ENCODE measurements at regions not wholly inside any gene's neighbourhood (a gene's known extent, or its start where the extent isn't known, plus 50 kb on each side); places are given as distances from the start of the nearest gene placed in this dataset.
"Not testable (repeated sequence)": the region's sequence is repeated elsewhere in the genome, so short reads cannot be mapped to it uniquely, and the experiment has no call there.

DNA sequence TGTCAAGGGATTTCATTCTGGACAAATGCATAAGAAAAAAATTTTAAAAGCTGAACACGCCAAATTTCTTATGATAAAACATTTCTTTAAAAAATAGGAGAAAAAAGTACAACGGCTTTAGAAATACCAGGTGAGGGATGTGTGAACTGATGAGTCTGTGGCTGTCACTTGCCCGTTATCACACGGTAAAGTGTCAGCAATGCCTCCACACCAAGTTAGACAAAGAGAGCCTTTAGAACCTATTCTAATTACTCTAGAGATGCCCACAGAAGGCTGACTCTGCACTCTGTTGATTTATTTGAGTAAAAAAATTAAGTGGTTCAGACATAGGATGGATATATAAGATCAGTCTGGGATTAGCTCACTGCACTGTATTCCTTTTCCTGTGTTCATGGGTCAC lies 523.8 kb downstream of the RNF144A start:
- POLR2A ChIA-PET: no interaction called here
- no peak for ATAC-seq
- WGBS (ENCODE audit: insufficient coverage, low coverage, missing lambda C conversion rate): 0% methylated on average over 4 of the region's 4 CpGs

DNA sequence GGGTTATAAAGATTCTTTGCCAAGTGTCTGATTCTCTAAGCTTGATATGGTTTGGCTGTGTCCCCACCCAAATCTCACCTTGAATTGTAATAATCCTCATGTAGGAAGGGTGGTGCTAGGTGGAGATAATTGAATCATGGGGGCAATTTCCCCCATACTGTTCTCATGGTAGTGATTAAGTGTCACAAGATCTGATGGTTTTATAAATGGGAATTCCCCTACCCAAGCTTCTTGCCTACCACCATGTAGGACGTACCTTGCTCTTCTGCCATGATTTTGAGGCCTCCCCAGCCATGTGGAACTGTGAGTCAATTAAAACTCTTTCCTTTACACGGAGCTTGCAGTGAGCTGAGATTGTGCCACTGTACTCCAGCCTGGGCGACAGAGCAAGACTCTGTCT lies 524.6 kb downstream of the RNF144A start:
- H3K79me2 ChIP-seq (ENCODE audit: control insufficient read depth, insufficient read depth, low read length); H3K36me3 ChIP-seq (ENCODE audit: control insufficient read depth, insufficient read depth, low read length); BruUV-seq (replicated peaks); H2AFZ ChIP-seq (ENCODE audit: low read depth, low read length); H3K9me3 ChIP-seq (replicated peaks; ENCODE audit: control insufficient read depth, insufficient read depth, low read depth, low read length); H3K9ac ChIP-seq (ENCODE audit: insufficient read depth in 1 of 2, low read depth in 2 of 2, low read length in 2 of 2); H3K4me3 ChIP-seq; FAIRE-seq; H3K4me1 ChIP-seq (replicated peaks in 1 of 2; ENCODE audit: control insufficient read depth in 2 of 2, insufficient read depth in 2 of 2, low read length in 2 of 2); POLR2A ChIA-PET; ATAC-seq; H3K27ac ChIP-seq (ENCODE audit: extremely low read depth, low read depth, low read length); H3K9me1 ChIP-seq (ENCODE audit: control insufficient read depth, insufficient read depth, low read length); H4K20me1 ChIP-seq (replicated peaks; ENCODE audit: control insufficient read depth, insufficient read depth, low read length); intact Hi-C loops (cut with micrococcal nuclease); CTCF ChIA-PET (ENCODE audit: low intra/inter-chr PET ratio); in situ Hi-C loops (cut with MboI); H3K4me2 ChIP-seq (ENCODE audit: insufficient read depth, low read length); DNase-seq (ENCODE audit: extremely low read depth in 1 of 4, low spot score in 3 of 4); H3K27me3 ChIP-seq (ENCODE audit: control insufficient read depth in 2 of 2, insufficient read depth in 2 of 2, low read length in 2 of 2): not testable (repeated sequence)
- 0% methylated on average over 3 of the region's 3 CpGs for WGBS (ENCODE audit: insufficient coverage, low coverage, missing lambda C conversion rate)

More for the DNA sequence above, 523.8 kb downstream of the RNF144A start:
- Histone ChIP-seq H3K27me3 (ENCODE audit: control insufficient read depth in 2 of 2, insufficient read depth in 2 of 2, low read length in 2 of 2) (no peaks in the 10 kb centered on the region), H3K9ac (ENCODE audit: insufficient read depth in 1 of 2, low read depth in 2 of 2, low read length in 2 of 2) (no peak overlapping the region), H3K9me3 (replicated peaks; ENCODE audit: control insufficient read depth, insufficient read depth, low read depth, low read length) (no peaks in the 10 kb centered on the region), H3K79me2 (ENCODE audit: control insufficient read depth, insufficient read depth, low read length) (no peaks in the 10 kb centered on the region), H2AFZ (ENCODE audit: low read depth, low read length) (no peak overlapping the region), H3K4me1 (replicated peaks in 1 of 2; ENCODE audit: control insufficient read depth in 2 of 2, insufficient read depth in 2 of 2, low read length in 2 of 2) (no peaks in the 10 kb centered on the region), H3K36me3 (ENCODE audit: control insufficient read depth, insufficient read depth, low read length) (no peaks in the 10 kb centered on the region), H3K9me1 (ENCODE audit: control insufficient read depth, insufficient read depth, low read length) (no peaks in the 10 kb centered on the region), H3K4me3 (no peak overlapping the region), H3K4me2 (ENCODE audit: insufficient read depth, low read length) (no peak overlapping the region), H4K20me1 (replicated peaks; ENCODE audit: control insufficient read depth, insufficient read depth, low read length) (no peaks in the 10 kb centered on the region), H3K27ac (ENCODE audit: extremely low read depth, low read depth, low read length) (no peak overlapping the region)
- CTCF ChIA-PET (ENCODE audit: low intra/inter-chr PET ratio): no interaction called here
- TF ChIP-seq, protein P1, sequence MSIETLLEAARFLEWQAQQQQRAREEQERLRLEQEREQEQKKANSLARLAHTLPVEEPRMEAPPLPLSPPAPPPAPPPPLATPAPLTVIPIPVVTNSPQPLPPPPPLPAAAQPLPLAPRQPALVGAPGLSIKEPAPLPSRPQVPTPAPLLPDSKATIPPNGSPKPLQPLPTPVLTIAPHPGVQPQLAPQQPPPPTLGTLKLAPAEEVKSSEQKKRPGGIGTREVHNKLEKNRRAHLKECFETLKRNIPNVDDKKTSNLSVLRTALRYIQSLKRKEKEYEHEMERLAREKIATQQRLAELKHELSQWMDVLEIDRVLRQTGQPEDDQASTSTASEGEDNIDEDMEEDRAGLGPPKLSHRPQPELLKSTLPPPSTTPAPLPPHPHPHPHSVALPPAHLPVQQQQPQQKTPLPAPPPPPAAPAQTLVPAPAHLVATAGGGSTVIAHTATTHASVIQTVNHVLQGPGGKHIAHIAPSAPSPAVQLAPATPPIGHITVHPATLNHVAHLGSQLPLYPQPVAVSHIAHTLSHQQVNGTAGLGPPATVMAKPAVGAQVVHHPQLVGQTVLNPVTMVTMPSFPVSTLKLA (conservative IDR thresholded peaks at IDR 0.05): no peak
- TF ChIP-seq GATAD2A (IDR thresholded peaks at IDR 0.05): no peak
- TF ChIP-seq, protein P2, sequence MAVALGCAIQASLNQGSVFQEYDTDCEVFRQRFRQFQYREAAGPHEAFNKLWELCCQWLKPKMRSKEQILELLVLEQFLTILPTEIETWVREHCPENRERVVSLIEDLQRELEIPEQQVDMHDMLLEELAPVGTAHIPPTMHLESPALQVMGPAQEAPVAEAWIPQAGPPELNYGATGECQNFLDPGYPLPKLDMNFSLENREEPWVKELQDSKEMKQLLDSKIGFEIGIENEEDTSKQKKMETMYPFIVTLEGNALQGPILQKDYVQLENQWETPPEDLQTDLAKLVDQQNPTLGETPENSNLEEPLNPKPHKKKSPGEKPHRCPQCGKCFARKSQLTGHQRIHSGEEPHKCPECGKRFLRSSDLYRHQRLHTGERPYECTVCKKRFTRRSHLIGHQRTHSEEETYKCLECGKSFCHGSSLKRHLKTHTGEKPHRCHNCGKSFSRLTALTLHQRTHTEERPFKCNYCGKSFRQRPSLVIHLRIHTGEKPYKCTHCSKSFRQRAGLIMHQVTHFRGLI (CRISPR knock-in tag; IDR thresholded peaks at IDR 0.05): no peak
- TF ChIP-seq SMARCB1 (IDR thresholded peaks at IDR 0.05; ENCODE audit: insufficient read length, low read depth): no peak
- TF ChIP-seq GATA2 (CRISPR knock-in tag; IDR thresholded peaks at IDR 0.05): no peak
- intact Hi-C loops (cut with micrococcal nuclease): no loop called here
- BruUV-seq (replicated peaks): no TSS peak
- in situ Hi-C loops (cut with MboI): no loop called here
- no peak for DNase-seq (ENCODE audit: extremely low read depth in 1 of 4, low spot score in 3 of 4)
- no peak for FAIRE-seq

Measured in K562 (cell line).